Breast epithelium (tissue), 4 donors: ENCODE measurements at regions not wholly inside any gene's neighbourhood (a gene's known extent, or its start where the extent isn't known, plus 50 kb on each side); places are given as distances from the start of the nearest gene placed in this dataset.

Experiments
- DNase-seq, 2 donors: peaks; one replicate each; pipeline ENCODE4 v3.0.0-alpha.2; 2019; ENCODE audit warnings: low spot score in 2 of 2
- H3K27ac ChIP-seq, 2 donors: fragments of 200-600 bp; sonication (generic) in 1 of 2; one replicate each; pipeline ENCODE4 v1.5.1; 2016 to 2019; ENCODE audit warnings: mild to moderate bottlenecking in 1 of 2
- H3K27me3 ChIP-seq, 2 donors: fragments of 200-600 bp; sonication (generic) in 1 of 2; one replicate each; pipeline versions ENCODE4 v1.5.1 to v1.6.0; 2017 to 2019; ENCODE audit warnings: control low read depth in 1 of 2, mild to moderate bottlenecking in 1 of 2
- H3K36me3 ChIP-seq: fragments of 200-600 bp; one replicate; pipeline ENCODE4 v1.5.1; 2019
- H3K4me1 ChIP-seq, 2 donors: fragments of 200-600 bp; sonication (generic); one replicate each; pipeline ENCODE4 v1.5.1; 2016 to 2019; ENCODE audit warnings: control low read depth in 1 of 2
- H3K4me3 ChIP-seq, 3 donors: fragments of 200-600 bp; sonication (generic); 1 replicate in 2 of 3; 2 replicates in 1 of 3; pipeline ENCODE4 v1.5.1; 2016 to 2019; ENCODE audit warnings: mild to moderate bottlenecking in 3 of 3, moderate library complexity in 2 of 3
- H3K9me3 ChIP-seq, 2 donors: fragments of 200-600 bp; sonication (generic) in 1 of 2; one replicate each; pipeline ENCODE4 v1.5.1; 2016 to 2019; ENCODE audit warnings: control low read depth in 1 of 2
- POLR2A ChIP-seq: fragments of 450-650 bp; IDR thresholded peaks from one replicate; pipeline ENCODE4 v1.6.1; 2016; ENCODE audit warnings: antibody characterized with exemption, mild to moderate bottlenecking, moderate library complexity
- POLR2AphosphoS5 ChIP-seq, 3 donors: sonication (generic); formaldehyde crosslinking; IDR thresholded peaks; one replicate each; pipeline ENCODE4 v1.6.1; 2017; ENCODE audit warnings: antibody characterized with exemption in 3 of 3
- intact Hi-C: fragments of 100-400 bp; cut with DNase I; formaldehyde crosslinking; loops from one replicate; pipeline ENCODE4 v1.15.1; 2023; ENCODE audit warnings: low total_unique reads
- TF ChIP-seq, protein P1 (sequence below), 3 donors: fragments of 450-650 bp; IDR thresholded peaks; one replicate each; pipeline ENCODE4 v1.5.1; 2016 to 2017; ENCODE audit warnings: antibody characterized with exemption in 3 of 3, mild to moderate bottlenecking in 3 of 3, moderate library complexity in 3 of 3

DNA sequence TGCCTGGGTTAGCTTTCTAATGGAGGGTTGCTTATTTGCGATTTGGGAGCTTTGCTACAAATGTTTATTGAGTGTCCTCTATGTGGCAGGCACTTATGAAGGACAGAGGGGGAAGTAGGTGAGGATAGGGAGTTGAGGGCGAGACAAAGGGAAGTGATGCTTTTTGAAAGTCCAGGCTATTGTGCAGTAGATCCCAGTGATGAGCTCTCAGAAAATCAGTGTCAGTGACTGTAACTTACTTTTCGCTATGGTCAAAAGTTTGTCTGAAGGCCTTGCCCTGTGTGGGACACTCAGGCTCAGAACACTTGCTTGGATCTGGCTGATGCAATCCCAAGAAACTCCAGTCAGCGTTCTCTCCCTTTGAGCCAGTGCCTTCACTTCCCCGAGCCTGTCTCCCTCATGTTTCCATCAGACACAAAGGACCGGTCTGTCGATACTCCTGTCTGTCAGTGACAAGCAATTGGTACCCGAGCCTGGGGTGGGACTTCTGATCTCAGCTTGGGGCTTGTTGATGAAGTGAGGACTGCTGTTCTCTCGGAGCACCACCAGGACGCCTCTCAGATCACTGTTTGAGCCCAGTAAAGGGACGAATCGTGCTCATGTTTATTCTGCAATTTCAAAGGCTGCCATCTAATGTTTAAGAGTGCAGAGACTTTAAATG, 63.1 kb upstream of the SORCS3 start:
- Histone ChIP-seq H3K36me3 (no peaks in the 10 kb centered on the region), H3K27ac (no peak overlapping the region), H3K4me3 (no peak overlapping the region), H3K9me3 (no peaks in the 10 kb centered on the region), H3K27me3 (peaks cover 0 to 13% of the 10 kb centered on the region in 2 donors), H3K4me1 (no peaks in the 10 kb centered on the region)
- TF ChIP-seq, protein P1, sequence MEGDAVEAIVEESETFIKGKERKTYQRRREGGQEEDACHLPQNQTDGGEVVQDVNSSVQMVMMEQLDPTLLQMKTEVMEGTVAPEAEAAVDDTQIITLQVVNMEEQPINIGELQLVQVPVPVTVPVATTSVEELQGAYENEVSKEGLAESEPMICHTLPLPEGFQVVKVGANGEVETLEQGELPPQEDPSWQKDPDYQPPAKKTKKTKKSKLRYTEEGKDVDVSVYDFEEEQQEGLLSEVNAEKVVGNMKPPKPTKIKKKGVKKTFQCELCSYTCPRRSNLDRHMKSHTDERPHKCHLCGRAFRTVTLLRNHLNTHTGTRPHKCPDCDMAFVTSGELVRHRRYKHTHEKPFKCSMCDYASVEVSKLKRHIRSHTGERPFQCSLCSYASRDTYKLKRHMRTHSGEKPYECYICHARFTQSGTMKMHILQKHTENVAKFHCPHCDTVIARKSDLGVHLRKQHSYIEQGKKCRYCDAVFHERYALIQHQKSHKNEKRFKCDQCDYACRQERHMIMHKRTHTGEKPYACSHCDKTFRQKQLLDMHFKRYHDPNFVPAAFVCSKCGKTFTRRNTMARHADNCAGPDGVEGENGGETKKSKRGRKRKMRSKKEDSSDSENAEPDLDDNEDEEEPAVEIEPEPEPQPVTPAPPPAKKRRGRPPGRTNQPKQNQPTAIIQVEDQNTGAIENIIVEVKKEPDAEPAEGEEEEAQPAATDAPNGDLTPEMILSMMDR (IDR thresholded peaks at IDR 0.05) = no peak
- no peak for TF ChIP-seq POLR2A
- no peak for TF ChIP-seq POLR2AphosphoS5 (IDR thresholded peaks at IDR 0.05)
- intact Hi-C loops = no loop called here
- no peak for DNase-seq

DNA sequence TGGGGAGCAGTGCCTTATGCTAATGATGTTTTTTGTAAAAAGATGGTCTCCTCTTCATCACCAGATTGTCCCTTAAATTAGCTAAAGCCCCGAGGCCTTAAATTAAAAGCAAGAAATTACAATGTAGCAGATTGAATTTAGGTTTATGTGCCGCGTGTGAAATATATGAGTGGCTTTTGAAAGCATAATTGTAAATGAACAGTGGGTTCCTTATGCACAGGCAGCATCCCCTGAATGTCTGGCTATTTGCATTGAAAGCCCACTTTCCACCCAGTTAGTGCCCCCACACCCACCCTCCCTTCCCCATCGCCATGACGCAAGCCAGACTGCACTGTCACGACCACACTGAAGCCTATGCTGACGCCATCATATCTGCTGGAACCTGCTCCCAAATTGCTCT, 62.4 kb upstream of the SORCS3 start:
- Histone ChIP-seq H3K4me3 (no peak overlapping the region), H3K9me3 (no peaks in the 10 kb centered on the region), H3K4me1 (no peaks in the 10 kb centered on the region), H3K36me3 (no peaks in the 10 kb centered on the region), H3K27me3 (peaks cover 0 to 14% of the 10 kb centered on the region in 2 donors), H3K27ac (no peak overlapping the region)
- no peak for TF ChIP-seq POLR2AphosphoS5 (IDR thresholded peaks at IDR 0.05)
- TF ChIP-seq, protein P1 (IDR thresholded peaks at IDR 0.05) = no peak
- TF ChIP-seq POLR2A = no peak
- no peak for DNase-seq
- intact Hi-C loops = no loop called here

DNA sequence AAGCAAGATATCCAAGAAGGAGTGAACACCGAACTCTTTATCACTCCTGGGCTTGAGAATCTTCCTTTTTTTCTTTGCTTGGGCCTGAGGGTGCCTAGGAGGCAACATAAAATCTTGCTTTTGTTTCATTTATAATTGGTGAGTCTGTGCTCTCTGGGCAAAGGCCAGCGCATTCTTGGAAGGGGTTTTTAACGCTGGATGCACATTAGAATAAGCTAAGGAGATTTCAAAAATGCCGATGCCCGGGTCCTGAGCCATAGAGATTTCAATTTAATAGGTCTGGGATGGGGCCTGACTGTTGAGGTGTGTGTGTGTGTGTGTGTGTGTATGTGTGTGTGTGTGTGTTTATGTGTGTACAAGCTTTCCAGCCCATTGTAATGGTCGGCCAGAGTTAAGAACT, 62.0 kb upstream of the SORCS3 start:
- Histone ChIP-seq H3K27ac (no peak overlapping the region), H3K27me3 (peaks cover 0 to 14% of the 10 kb centered on the region in 2 donors), H3K4me3 (no peak overlapping the region), H3K36me3 (no peaks in the 10 kb centered on the region), H3K9me3 (no peaks in the 10 kb centered on the region), H3K4me1 (no peaks in the 10 kb centered on the region)
- DNase-seq = no peak
- TF ChIP-seq POLR2AphosphoS5 (IDR thresholded peaks at IDR 0.05) (no peak), POLR2A (no peak)
- TF ChIP-seq, protein P1 (IDR thresholded peaks at IDR 0.05) = no peak
- intact Hi-C loops = no loop called here

DNA sequence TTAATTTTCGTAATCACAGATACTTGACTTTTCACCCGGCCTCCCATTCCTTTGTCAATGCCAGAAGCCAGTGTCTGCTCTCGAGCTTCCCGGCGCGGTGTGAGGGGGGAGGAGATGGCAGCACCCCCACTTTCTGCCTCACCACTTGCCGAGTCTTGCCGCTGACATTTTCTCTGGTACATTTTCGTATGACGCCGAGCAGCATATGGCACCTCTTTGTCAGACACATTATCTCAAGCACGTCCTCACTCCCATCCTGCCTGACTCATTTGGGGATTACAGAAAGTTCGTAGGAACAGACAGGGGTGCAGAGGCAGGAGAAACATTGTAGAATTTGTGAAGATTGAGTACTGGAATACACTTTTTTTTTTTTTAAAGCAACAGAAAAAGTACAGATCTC, 60.8 kb upstream of the SORCS3 start:
- DNase-seq = no peak
- TF ChIP-seq, protein P1 (IDR thresholded peaks at IDR 0.05) = no peak
- no peak for TF ChIP-seq POLR2A
- no peak for TF ChIP-seq POLR2AphosphoS5 (IDR thresholded peaks at IDR 0.05)
- H3K9me3 ChIP-seq = no peaks in the 10 kb centered on the region
- H3K4me1 ChIP-seq = no peaks in the 10 kb centered on the region
- no peaks in the 10 kb centered on the region for H3K36me3 ChIP-seq
- peaks cover 0 to 14% of the 10 kb centered on the region in 2 donors for H3K27me3 ChIP-seq
- H3K4me3 ChIP-seq = no peak overlapping the region
- intact Hi-C loops = no loop called here
- no peak overlapping the region for H3K27ac ChIP-seq

DNA sequence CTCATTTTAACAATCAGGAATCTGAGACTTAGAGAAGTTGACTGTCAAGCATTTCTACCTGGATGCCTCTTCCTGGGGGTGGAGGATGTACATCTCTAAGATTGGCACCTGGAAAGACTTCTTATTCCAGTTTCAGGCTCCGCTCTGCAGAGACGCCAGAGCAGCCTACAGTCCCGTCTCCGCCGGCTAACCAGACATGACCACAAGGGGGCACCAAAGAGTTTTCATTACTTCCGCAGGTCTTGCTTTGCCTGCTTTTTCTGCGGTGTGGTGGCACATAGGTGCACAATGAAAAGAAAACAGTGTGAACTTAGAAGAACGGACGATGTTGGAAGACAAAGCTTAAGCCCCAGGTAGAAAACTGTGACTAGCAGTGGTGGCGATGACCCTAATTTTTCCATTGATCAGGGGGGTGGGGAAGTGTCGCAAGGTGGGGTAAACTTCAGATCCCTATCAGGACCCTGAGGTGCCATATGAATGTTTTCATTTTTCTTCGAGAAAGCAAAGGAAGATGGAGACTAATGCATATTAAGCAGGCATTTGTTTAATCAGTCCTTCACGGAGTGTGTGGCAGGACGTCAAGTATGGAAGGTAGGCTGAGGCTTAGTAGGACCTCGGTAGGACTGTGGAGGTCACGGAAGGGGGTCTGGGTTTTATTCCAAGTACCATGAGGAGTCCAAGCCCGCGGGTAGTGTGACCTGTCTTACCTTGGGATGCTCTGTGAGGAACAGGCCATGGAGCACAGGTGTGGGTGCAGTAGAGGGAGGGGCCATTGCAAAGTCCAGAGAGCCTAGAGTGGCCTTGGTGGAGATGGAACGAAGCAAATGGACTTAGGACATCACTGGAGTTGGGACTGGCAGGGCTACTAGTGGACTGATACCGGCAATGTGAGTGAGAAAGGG, 60.1 kb upstream of the SORCS3 start:
- no peaks in the 10 kb centered on the region for H3K9me3 ChIP-seq
- no peaks in the 10 kb centered on the region for H3K36me3 ChIP-seq
- no peak overlapping the region for H3K4me3 ChIP-seq
- no peaks in the 10 kb centered on the region for H3K4me1 ChIP-seq
- H3K27ac ChIP-seq = no peak overlapping the region
- intact Hi-C loops = no loop called here
- TF ChIP-seq, protein P1 (IDR thresholded peaks at IDR 0.05) = peak; percentile 24 to 74 (median 60)
- no peak for TF ChIP-seq POLR2AphosphoS5 (IDR thresholded peaks at IDR 0.05)
- DNase-seq = peak; percentile 52 to 70
- H3K27me3 ChIP-seq = peaks cover 0 to 14% of the 10 kb centered on the region in 2 donors
